ENCODE measurements at regions not wholly inside any gene's neighbourhood (a gene's known extent, or its start where the extent isn't known, plus 50 kb on each side); places are given as distances from the start of the nearest gene placed in this dataset.
"Not testable (repeated sequence)": the region's sequence is repeated elsewhere in the genome, so short reads cannot be mapped to it uniquely, and the experiment has no call there.

- no peak for DNase-seq
Measured at GRCh38 chr3:80007522-80007921, 239.7 kb upstream of the ROBO1 start.

GRCh38 chr3:80006315-80006714, 238.5 kb upstream of the ROBO1 start:
- no peak for DNase-seq

- no peak for DNase-seq
Measured at GRCh38 chr3:80000022-80000421, 232.2 kb upstream of the ROBO1 start.

- no peak for DNase-seq
Measured at GRCh38 chr3:79994397-79994796, 226.6 kb upstream of the ROBO1 start.

- DNase-seq = no peak
Measured at GRCh38 chr3:79986338-79986737, 218.5 kb upstream of the ROBO1 start.

- DNase-seq = no peak
Measured at GRCh38 chr3:79985816-79986215, 218.0 kb upstream of the ROBO1 start.

GRCh38 chr3:79983118-79983517, 215.3 kb upstream of the ROBO1 start:
- no peak for DNase-seq

GRCh38 chr3:79979990-79980389, 212.2 kb upstream of the ROBO1 start:
- DNase-seq = no peak

GRCh38 chr3:79976466-79976865, 208.7 kb upstream of the ROBO1 start:
- DNase-seq = no peak

- no peak for DNase-seq
Measured at GRCh38 chr3:79973917-79974595, 206.3 kb upstream of the ROBO1 start.

GRCh38 chr3:79973482-79973881, 205.7 kb upstream of the ROBO1 start:
- no peak for DNase-seq

- DNase-seq = no peak
Measured at GRCh38 chr3:79968418-79968817, 200.6 kb upstream of the ROBO1 start.

- no peak for DNase-seq
Measured at GRCh38 chr3:79960594-79960993, 192.8 kb upstream of the ROBO1 start.

- DNase-seq = no peak
Measured at GRCh38 chr3:79957066-79957465, 189.3 kb upstream of the ROBO1 start.

GRCh38 chr3:79954756-79955155, 187.0 kb upstream of the ROBO1 start:
- DNase-seq = no peak

- DNase-seq = no peak
Measured at GRCh38 chr3:79953591-79954101, 185.8 kb upstream of the ROBO1 start.

GRCh38 chr3:79951426-79951825, 183.6 kb upstream of the ROBO1 start:
- not testable (repeated sequence) for DNase-seq

GRCh38 chr3:79947957-79948356, 180.2 kb upstream of the ROBO1 start:
- no peak for DNase-seq

- DNase-seq = no peak
Measured at GRCh38 chr3:79947469-79947868, 179.7 kb upstream of the ROBO1 start.

GRCh38 chr3:79937567-79937966, 169.8 kb upstream of the ROBO1 start:
- no peak for DNase-seq

- DNase-seq = no peak
Measured at GRCh38 chr3:79930196-79930595, 162.4 kb upstream of the ROBO1 start.

GRCh38 chr3:79928687-79929408, 161.1 kb upstream of the ROBO1 start:
- no peak for DNase-seq

GRCh38 chr3:79926522-79926921, 158.7 kb upstream of the ROBO1 start:
- no peak for DNase-seq

- no peak for DNase-seq
Measured at GRCh38 chr3:79922633-79923032, 154.8 kb upstream of the ROBO1 start.

GRCh38 chr3:79917561-79917960, 149.8 kb upstream of the ROBO1 start:
- DNase-seq = no peak
